Neural cell (in vitro differentiated cells): ENCODE measurements at regions not wholly inside any gene's neighbourhood (a gene's known extent, or its start where the extent isn't known, plus 50 kb on each side); places are given as distances from the start of the nearest gene placed in this dataset.

Experiments used
- H2AFZ ChIP-seq: fragments of 200-600, 300-800 bp; sonication (generic), shearing (Covaris generic); 2 replicates; pipeline ENCODE4 v1.6.0; 2014; ENCODE audit warnings: low read depth, mild to moderate bottlenecking, antibody characterized with exemption, low read length, moderate library complexity
- H3F3A ChIP-seq: fragments of 200-600 bp; shearing (Covaris generic); 2 replicates; pipeline ENCODE4 v1.6.1; 2016; ENCODE audit warnings: mild to moderate bottlenecking, moderate library complexity, mixed read lengths, antibody characterized with exemption, low read length; ENCODE audit not compliant: insufficient read depth, poor library complexity, severe bottlenecking
- H3K27ac ChIP-seq: fragments of 200-600, 300-800 bp; sonication (generic), shearing (Covaris generic); 2 replicates; pipeline ENCODE4 v1.5.1; 2014; ENCODE audit warnings: mild to moderate bottlenecking, low read length, moderate library complexity
- H3K27me3 ChIP-seq: fragments of 300-800, 200-600 bp; sonication (generic), shearing (Covaris generic); 2 replicates; pipeline ENCODE4 v1.6.0; 2014; ENCODE audit warnings: mild to moderate bottlenecking, low read depth, low read length, moderate library complexity; ENCODE audit not compliant: insufficient read depth
- H3K36me3 ChIP-seq: fragments of 300-800, 200-600 bp; sonication (generic), shearing (Covaris generic); 2 replicates; pipeline ENCODE4 v1.5.1; 2014; ENCODE audit warnings: mild to moderate bottlenecking, antibody characterized with exemption, low read length, moderate library complexity; ENCODE audit not compliant: insufficient read depth
- H3K4me2 ChIP-seq: fragments of 300-800, 200-600 bp; sonication (generic), shearing (Covaris generic); 2 replicates; pipeline ENCODE4 v1.6.0; 2014; ENCODE audit warnings: mild to moderate bottlenecking, low read length
- H3K4me3 ChIP-seq: fragments of 300-800, 200-600 bp; sonication (generic), shearing (Covaris generic); 2 replicates; pipeline ENCODE4 v1.5.1; 2014; ENCODE audit warnings: mild to moderate bottlenecking, low read length, moderate library complexity
- H3K79me2 ChIP-seq: fragments of 200-600 bp; shearing (Covaris generic); replicated peaks from 2 replicates; pipeline ENCODE4 v1.6.0; 2014; ENCODE audit warnings: mild to moderate bottlenecking, low read length, moderate library complexity; ENCODE audit not compliant: insufficient read depth
- H3K9ac ChIP-seq: fragments of 300-800, 200-600 bp; sonication (generic), shearing (Covaris generic); 2 replicates; pipeline ENCODE4 v1.6.1; 2016; ENCODE audit warnings: mild to moderate bottlenecking, low read length, mixed read lengths
- H3K9me2 ChIP-seq: fragments of 200-600 bp; shearing (Covaris generic); 2 replicates; pipeline ENCODE4 v1.6.1; 2016; ENCODE audit warnings: mild to moderate bottlenecking, low read length, mixed read lengths; ENCODE audit not compliant: insufficient read depth
- H3K9me3 ChIP-seq: fragments of 200-600, 300-800 bp; sonication (generic), shearing (Covaris generic); 2 replicates; pipeline ENCODE4 v1.6.1; 2016; ENCODE audit warnings: mild to moderate bottlenecking, mixed run types, low read length, moderate library complexity, mixed read lengths
- H4K20me1 ChIP-seq: fragments of 200-600 bp; shearing (Covaris generic); 2 replicates; pipeline ENCODE4 v1.6.1; 2016; ENCODE audit warnings: mild to moderate bottlenecking, mixed run types; ENCODE audit not compliant: insufficient read depth
- CTCF ChIP-seq: fragments of 450-650 bp; IDR thresholded peaks from 2 replicates; pipeline ENCODE4 v1.5.1; 2014; ENCODE audit warnings: antibody characterized with exemption, mild to moderate bottlenecking, moderate library complexity; ENCODE audit not compliant: poor library complexity, severe bottlenecking
- EP300 ChIP-seq: fragments of 450-650 bp; conservative IDR thresholded peaks from 2 replicates; pipeline ENCODE4 v1.6.1; 2014; ENCODE audit warnings: antibody characterized with exemption, mild to moderate bottlenecking, moderate library complexity; ENCODE audit not compliant: poor library complexity, severe bottlenecking
- EZH2 ChIP-seq: fragments of 200-600, 300-800 bp; shearing (Covaris generic), sonication (generic); IDR thresholded peaks from 2 replicates; pipeline ENCODE4 v1.6.1; 2014; ENCODE audit warnings: antibody characterized with exemption, low read length, borderline replicate concordance, mild to moderate bottlenecking; ENCODE audit not compliant: insufficient read depth, poor library complexity, severe bottlenecking
- MXI1 ChIP-seq: fragments of 450-650 bp; conservative IDR thresholded peaks from 2 replicates; pipeline ENCODE4 v1.6.1; 2014; ENCODE audit warnings: antibody characterized with exemption, mild to moderate bottlenecking; ENCODE audit not compliant: poor library complexity, severe bottlenecking
- POLR2AphosphoS5 ChIP-seq: IDR thresholded peaks from 2 replicates; pipeline ENCODE4 v1.6.1; 2012
- RAD21 ChIP-seq: fragments of 450-650 bp; conservative IDR thresholded peaks from 2 replicates; pipeline ENCODE4 v1.6.1; 2014; ENCODE audit warnings: antibody characterized with exemption, mild to moderate bottlenecking, moderate library complexity
- SMC3 ChIP-seq: fragments of 450-650 bp; conservative IDR thresholded peaks from 2 replicates; pipeline ENCODE4 v1.6.1; 2014; ENCODE audit warnings: antibody characterized with exemption, mild to moderate bottlenecking, moderate library complexity; ENCODE audit not compliant: poor library complexity
- TAF1 ChIP-seq: IDR thresholded peaks from 2 replicates; pipeline ENCODE4 v1.6.1; 2012; ENCODE audit warnings: low read depth
- TF ChIP-seq, protein P1 (sequence below): IDR thresholded peaks from 2 replicates; pipeline ENCODE4 v1.6.1; 2012; ENCODE audit warnings: borderline replicate concordance

DNA sequence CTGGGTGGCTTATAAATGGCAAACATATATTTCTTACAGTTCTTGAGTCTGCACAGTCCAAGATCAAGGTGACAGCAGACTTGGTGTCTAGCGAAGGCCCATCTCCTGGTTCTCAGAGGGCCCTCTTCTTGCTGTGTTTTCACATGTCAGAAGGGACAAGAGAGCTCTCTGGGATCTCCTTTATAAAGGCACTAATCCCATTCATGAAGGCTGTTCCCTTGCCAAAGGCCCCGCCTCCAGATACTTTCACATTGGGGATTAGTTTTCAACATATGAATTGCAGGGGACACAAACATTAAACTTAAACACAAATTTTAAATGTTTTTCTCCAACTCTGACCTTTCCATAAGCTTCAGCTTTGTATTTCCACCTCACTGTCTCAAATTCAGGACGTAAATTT, 1135.0 kb upstream of the TENM3 start:
- H3K4me2 ChIP-seq = no peak overlapping the region
- no peaks in the 10 kb centered on the region for H3K9me2 ChIP-seq
- no peaks in the 10 kb centered on the region for H3K79me2 ChIP-seq
- no peaks in the 10 kb centered on the region for H3F3A ChIP-seq
- H3K27me3 ChIP-seq = no peaks in the 10 kb centered on the region
- H3K4me3 ChIP-seq = no peak overlapping the region
- H3K27ac ChIP-seq = no peak overlapping the region
- H3K36me3 ChIP-seq = no peaks in the 10 kb centered on the region
- H3K9me3 ChIP-seq = no peaks in the 10 kb centered on the region
- no peak for TF ChIP-seq SMC3
- TF ChIP-seq EZH2 = no peak
- no peak for TF ChIP-seq POLR2AphosphoS5
- TF ChIP-seq TAF1 = no peak
- TF ChIP-seq, protein P1, sequence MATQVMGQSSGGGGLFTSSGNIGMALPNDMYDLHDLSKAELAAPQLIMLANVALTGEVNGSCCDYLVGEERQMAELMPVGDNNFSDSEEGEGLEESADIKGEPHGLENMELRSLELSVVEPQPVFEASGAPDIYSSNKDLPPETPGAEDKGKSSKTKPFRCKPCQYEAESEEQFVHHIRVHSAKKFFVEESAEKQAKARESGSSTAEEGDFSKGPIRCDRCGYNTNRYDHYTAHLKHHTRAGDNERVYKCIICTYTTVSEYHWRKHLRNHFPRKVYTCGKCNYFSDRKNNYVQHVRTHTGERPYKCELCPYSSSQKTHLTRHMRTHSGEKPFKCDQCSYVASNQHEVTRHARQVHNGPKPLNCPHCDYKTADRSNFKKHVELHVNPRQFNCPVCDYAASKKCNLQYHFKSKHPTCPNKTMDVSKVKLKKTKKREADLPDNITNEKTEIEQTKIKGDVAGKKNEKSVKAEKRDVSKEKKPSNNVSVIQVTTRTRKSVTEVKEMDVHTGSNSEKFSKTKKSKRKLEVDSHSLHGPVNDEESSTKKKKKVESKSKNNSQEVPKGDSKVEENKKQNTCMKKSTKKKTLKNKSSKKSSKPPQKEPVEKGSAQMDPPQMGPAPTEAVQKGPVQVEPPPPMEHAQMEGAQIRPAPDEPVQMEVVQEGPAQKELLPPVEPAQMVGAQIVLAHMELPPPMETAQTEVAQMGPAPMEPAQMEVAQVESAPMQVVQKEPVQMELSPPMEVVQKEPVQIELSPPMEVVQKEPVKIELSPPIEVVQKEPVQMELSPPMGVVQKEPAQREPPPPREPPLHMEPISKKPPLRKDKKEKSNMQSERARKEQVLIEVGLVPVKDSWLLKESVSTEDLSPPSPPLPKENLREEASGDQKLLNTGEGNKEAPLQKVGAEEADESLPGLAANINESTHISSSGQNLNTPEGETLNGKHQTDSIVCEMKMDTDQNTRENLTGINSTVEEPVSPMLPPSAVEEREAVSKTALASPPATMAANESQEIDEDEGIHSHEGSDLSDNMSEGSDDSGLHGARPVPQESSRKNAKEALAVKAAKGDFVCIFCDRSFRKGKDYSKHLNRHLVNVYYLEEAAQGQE = no peak
- no peak for TF ChIP-seq CTCF
- no peak for TF ChIP-seq RAD21
- no peak for TF ChIP-seq EP300
- TF ChIP-seq MXI1 = no peak
- H4K20me1 ChIP-seq = no peaks in the 10 kb centered on the region
- no peak overlapping the region for H3K9ac ChIP-seq
- H2AFZ ChIP-seq = no peak overlapping the region

DNA sequence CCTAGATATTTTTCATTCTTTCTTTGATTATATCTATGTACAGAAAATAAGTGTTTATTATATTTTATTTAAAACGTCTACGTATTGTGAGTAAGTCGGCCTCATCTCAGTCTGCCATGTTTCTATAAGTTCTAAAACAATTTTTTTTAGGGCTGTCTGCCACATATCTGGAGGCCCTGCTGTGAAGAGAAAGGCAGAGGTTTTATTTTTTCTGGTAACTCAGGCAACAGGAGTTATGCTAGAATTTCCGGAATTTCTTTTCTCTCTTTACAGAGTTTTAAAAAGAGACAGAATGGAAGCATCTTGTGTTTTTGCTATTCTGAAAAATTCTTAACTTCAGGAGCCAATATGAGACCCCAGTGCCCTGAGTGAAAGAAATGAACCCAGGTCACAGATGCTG, 1124.0 kb upstream of the TENM3 start:
- H3K36me3 ChIP-seq = no peaks in the 10 kb centered on the region
- no peaks in the 10 kb centered on the region for H4K20me1 ChIP-seq
- no peaks in the 10 kb centered on the region for H3K9me2 ChIP-seq

More for the DNA sequence above, 1124.0 kb upstream of the TENM3 start:
- Histone ChIP-seq H3K9ac (no peak overlapping the region), H3K27me3 (no peaks in the 10 kb centered on the region), H3K9me3 (no peaks in the 10 kb centered on the region), H3F3A (no peaks in the 10 kb centered on the region), H2AFZ (no peak overlapping the region), H3K4me3 (no peak overlapping the region), H3K79me2 (no peaks in the 10 kb centered on the region), H3K4me2 (no peak overlapping the region), H3K27ac (no peak overlapping the region)
- TF ChIP-seq, protein P1 = no peak
- TF ChIP-seq POLR2AphosphoS5 = no peak
- TF ChIP-seq CTCF = no peak
- no peak for TF ChIP-seq MXI1
- no peak for TF ChIP-seq EP300
- TF ChIP-seq TAF1 = no peak
- no peak for TF ChIP-seq SMC3
- no peak for TF ChIP-seq EZH2
- no peak for TF ChIP-seq RAD21
